ENCODE measurements at regions not wholly inside any gene's neighbourhood (a gene's known extent, or its start where the extent isn't known, plus 50 kb on each side); places are given as distances from the start of the nearest gene placed in this dataset.
A peak's percentile ranks its signal among the peaks of the same experiment; 100 is the strongest.

- DNase-seq (ENCODE audit: low spot score) (no peak), FAIRE-seq (no peak)
Measured at GRCh38 chr2:41040782-41041520, 589.1 kb upstream of the SLC8A1 start.

- DNase-seq (ENCODE audit: low spot score), result no peak
- FAIRE-seq, result no peak
Measured at GRCh38 chr2:41042343-41042742, 590.5 kb upstream of the SLC8A1 start.

GRCh38 chr2:41061356-41061755 lies 609.5 kb upstream of the SLC8A1 start:
- no peak for FAIRE-seq
- no peak for DNase-seq (ENCODE audit: low spot score)

GRCh38 chr2:41062336-41062735 lies 610.4 kb upstream of the SLC8A1 start:
- DNase-seq (ENCODE audit: low spot score) (no peak), FAIRE-seq (no peak)

- FAIRE-seq, result no peak
- DNase-seq (ENCODE audit: low spot score), result no peak
Measured at GRCh38 chr2:41066168-41066567, 614.3 kb upstream of the SLC8A1 start.

GRCh38 chr2:41068740-41069139 lies 616.9 kb upstream of the SLC8A1 start:
- DNase-seq (ENCODE audit: low spot score), result no peak
- FAIRE-seq, result no peak

GRCh38 chr2:41078341-41078740 lies 626.5 kb upstream of the SLC8A1 start:
- DNase-seq (ENCODE audit: low spot score), result no peak
- FAIRE-seq, result no peak

GRCh38 chr2:41079011-41079410 lies 627.1 kb upstream of the SLC8A1 start:
- FAIRE-seq (no peak), DNase-seq (ENCODE audit: low spot score) (no peak)

- FAIRE-seq (no peak), DNase-seq (ENCODE audit: low spot score) (no peak)
Measured at GRCh38 chr2:41084321-41084720, 632.4 kb upstream of the SLC8A1 start.

GRCh38 chr2:41087946-41088345 lies 636.1 kb upstream of the SLC8A1 start:
- no peak for FAIRE-seq

GRCh38 chr2:41101281-41101680 lies 649.4 kb upstream of the SLC8A1 start:
- DNase-seq (ENCODE audit: low spot score) (no peak), FAIRE-seq (no peak)

More at GRCh38 chr2:41087946-41088345, 636.1 kb upstream of the SLC8A1 start:
- DNase-seq (ENCODE audit: low spot score), result no peak

GRCh38 chr2:41109744-41110143 lies 657.9 kb upstream of the SLC8A1 start:
- FAIRE-seq (no peak), DNase-seq (ENCODE audit: low spot score) (no peak)

GRCh38 chr2:41111836-41112627 lies 660.1 kb upstream of the SLC8A1 start:
- FAIRE-seq (no peak), DNase-seq (ENCODE audit: low spot score) (no peak)

- peak; percentile 44 for FAIRE-seq
- DNase-seq (ENCODE audit: low spot score), result peak; percentile 24
Measured at GRCh38 chr2:41116106-41116797, 664.4 kb upstream of the SLC8A1 start.

GRCh38 chr2:41119489-41119888 lies 667.6 kb upstream of the SLC8A1 start:
- FAIRE-seq (no peak), DNase-seq (ENCODE audit: low spot score) (no peak)

- no peak for FAIRE-seq
Measured at GRCh38 chr2:41123341-41123740, 671.5 kb upstream of the SLC8A1 start.

GRCh38 chr2:41127351-41127750 lies 675.5 kb upstream of the SLC8A1 start:
- no peak for FAIRE-seq
- no peak for DNase-seq (ENCODE audit: low spot score)

More at GRCh38 chr2:41123341-41123740, 671.5 kb upstream of the SLC8A1 start:
- no peak for DNase-seq (ENCODE audit: low spot score)

- no peak for DNase-seq (ENCODE audit: low spot score)
- no peak for FAIRE-seq
Measured at GRCh38 chr2:41129988-41130387, 678.1 kb upstream of the SLC8A1 start.

GRCh38 chr2:41137031-41137430 lies 685.1 kb upstream of the SLC8A1 start:
- FAIRE-seq (no peak), DNase-seq (ENCODE audit: low spot score) (peak; percentile 17)

GRCh38 chr2:41141146-41141791 lies 689.4 kb upstream of the SLC8A1 start:
- DNase-seq (ENCODE audit: low spot score), result no peak
- no peak for FAIRE-seq

GRCh38 chr2:41142478-41142877 lies 690.6 kb upstream of the SLC8A1 start:
- no peak for FAIRE-seq

GRCh38 chr2:41145066-41145465 lies 693.2 kb upstream of the SLC8A1 start:
- no peak for FAIRE-seq
- DNase-seq (ENCODE audit: low spot score), result no peak

More at GRCh38 chr2:41142478-41142877, 690.6 kb upstream of the SLC8A1 start:
- DNase-seq (ENCODE audit: low spot score), result no peak
